Dedifferentiated amniotic fluid mesenchymal stem cell (primary cell): ENCODE measurements at regions not wholly inside any gene's neighbourhood (a gene's known extent, or its start where the extent isn't known, plus 50 kb on each side); places are given as distances from the start of the nearest gene placed in this dataset.

Experiments
- DNase-seq: peaks from one replicate; pipeline ENCODE4 v3.0.0-alpha.2; 2016; ENCODE audit errors: extremely low spot score

GRCh38 chr1:165025805-165026204, 330.7 kb downstream of the LMX1A start:
- no peak for DNase-seq

- DNase-seq, result no peak
Measured at GRCh38 chr1:165014753-165015152, 341.8 kb downstream of the LMX1A start.

- no peak for DNase-seq
Measured at GRCh38 chr1:165011991-165012531, 344.5 kb downstream of the LMX1A start.

GRCh38 chr1:165011186-165011585, 345.3 kb downstream of the LMX1A start:
- no peak for DNase-seq

GRCh38 chr1:165010418-165011070, 346.0 kb downstream of the LMX1A start:
- DNase-seq, result no peak

GRCh38 chr1:165006831-165007230, 349.7 kb downstream of the LMX1A start:
- no peak for DNase-seq

- DNase-seq, result no peak
Measured at GRCh38 chr1:164999146-164999545, 357.4 kb downstream of the LMX1A start.

- no peak for DNase-seq
Measured at GRCh38 chr1:164991763-164992314, 364.7 kb downstream of the LMX1A start.

- DNase-seq, result no peak
Measured at GRCh38 chr1:164983023-164983650, 373.4 kb downstream of the LMX1A start.

GRCh38 chr1:164982545-164982944, 374.0 kb downstream of the LMX1A start:
- DNase-seq, result no peak

GRCh38 chr1:164977561-164977960, 379.0 kb downstream of the LMX1A start:
- DNase-seq, result no peak

- no peak for DNase-seq
Measured at GRCh38 chr1:164971921-164972415, 384.5 kb downstream of the LMX1A start.

- DNase-seq, result no peak
Measured at GRCh38 chr1:164971391-164971790, 385.1 kb downstream of the LMX1A start.

- DNase-seq, result no peak
Measured at GRCh38 chr1:164969253-164969652, 387.3 kb downstream of the LMX1A start.

- DNase-seq, result no peak
Measured at GRCh38 chr1:164967300-164967699, 389.2 kb downstream of the LMX1A start.

GRCh38 chr1:164961715-164962114, 394.8 kb downstream of the LMX1A start:
- DNase-seq, result no peak

GRCh38 chr1:164958982-164959768, 397.3 kb downstream of the LMX1A start:
- DNase-seq, result no peak

- DNase-seq, result no peak
Measured at GRCh38 chr1:164953815-164954214, 394.8 kb downstream of the PBX1 start.

GRCh38 chr1:164953098-164953497, 394.1 kb downstream of the PBX1 start:
- DNase-seq, result no peak

GRCh38 chr1:164951508-164951907, 392.5 kb downstream of the PBX1 start:
- DNase-seq, result no peak

GRCh38 chr1:164950541-164950986, 391.6 kb downstream of the PBX1 start:
- no peak for DNase-seq
